GM15510 (cell line): ENCODE measurements at regions not wholly inside any gene's neighbourhood (a gene's known extent, or its start where the extent isn't known, plus 50 kb on each side); places are given as distances from the start of the nearest gene placed in this dataset.

Source experiments
- POLR2A ChIP-seq: IDR thresholded peaks from 3 replicates; pipeline ENCODE4 v1.6.1; 2011; ENCODE audit warnings: borderline replicate concordance; ENCODE audit not compliant: insufficient read length; ENCODE audit errors: extremely low read depth

DNA sequence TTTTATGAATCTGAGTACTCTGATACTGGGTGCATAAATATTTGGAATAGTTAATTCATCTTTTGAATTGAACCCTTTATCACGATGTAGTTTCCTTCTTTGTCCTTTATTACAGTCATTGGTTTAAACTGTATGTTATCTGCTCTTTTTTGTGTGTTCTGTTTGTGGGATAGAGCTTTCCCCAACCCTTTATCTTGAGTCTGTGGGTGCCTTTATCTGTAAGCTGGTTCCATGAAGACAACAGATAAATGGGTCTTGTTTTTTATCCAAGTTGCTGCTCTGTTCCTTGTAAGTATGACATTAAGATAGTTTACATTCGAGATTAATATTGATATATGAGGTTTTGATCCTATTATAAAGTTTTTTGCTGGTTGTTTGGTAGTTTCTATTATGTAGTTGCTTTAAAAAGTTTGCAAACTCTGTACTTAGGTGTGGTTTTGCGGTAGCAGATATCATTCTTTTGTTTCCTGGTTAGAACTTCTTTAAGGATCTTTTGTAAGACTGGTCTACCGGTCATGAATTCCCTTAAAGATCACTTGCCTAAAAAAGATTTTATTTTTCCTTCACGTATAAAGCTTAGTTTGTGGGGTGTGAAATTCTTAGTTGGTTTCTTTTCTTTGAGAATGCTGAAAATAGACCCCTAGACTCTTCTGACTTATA is 1451.3 kb upstream of the SLC39A10 start:
- no peak for TF ChIP-seq POLR2A

DNA sequence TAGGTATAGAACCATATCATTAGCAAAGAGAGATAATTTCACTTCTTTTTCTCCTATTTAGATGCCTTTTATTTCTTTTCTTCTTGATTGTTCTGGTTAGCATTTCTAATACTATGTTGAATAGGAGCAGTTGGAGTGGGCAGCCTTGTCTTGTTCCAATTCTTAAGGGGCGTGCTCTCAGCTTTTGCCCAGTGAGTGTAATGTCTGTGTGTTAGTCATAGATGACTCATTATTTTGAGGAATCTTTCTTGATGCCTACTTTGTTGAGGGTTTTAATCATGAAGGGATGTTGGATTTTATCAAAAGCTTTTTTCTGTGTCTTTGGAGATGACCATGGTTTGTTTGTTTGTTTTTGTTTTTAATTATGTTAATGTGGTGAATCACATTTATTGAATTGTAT is 1453.1 kb upstream of the SLC39A10 start:
- TF ChIP-seq POLR2A: no peak

DNA sequence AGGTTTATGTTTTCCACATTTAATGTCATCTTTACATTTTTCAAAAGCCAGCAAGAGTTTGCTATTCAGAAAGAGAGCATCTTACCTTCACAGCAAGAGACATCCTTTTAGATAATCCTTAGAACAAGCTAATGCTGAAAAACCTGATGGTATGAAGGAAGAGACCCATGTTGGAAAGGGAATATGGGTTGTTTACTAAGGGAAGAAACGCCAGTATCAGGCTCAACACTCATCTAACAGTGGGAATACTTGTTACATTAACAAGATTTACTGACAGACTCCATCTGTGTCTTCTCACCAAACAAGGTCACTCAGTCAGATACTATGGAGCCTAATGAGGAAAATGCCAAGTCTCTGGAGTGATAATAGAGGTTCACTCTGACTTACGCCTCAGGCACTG is 1474.1 kb upstream of the SLC39A10 start:
- no peak for TF ChIP-seq POLR2A

DNA sequence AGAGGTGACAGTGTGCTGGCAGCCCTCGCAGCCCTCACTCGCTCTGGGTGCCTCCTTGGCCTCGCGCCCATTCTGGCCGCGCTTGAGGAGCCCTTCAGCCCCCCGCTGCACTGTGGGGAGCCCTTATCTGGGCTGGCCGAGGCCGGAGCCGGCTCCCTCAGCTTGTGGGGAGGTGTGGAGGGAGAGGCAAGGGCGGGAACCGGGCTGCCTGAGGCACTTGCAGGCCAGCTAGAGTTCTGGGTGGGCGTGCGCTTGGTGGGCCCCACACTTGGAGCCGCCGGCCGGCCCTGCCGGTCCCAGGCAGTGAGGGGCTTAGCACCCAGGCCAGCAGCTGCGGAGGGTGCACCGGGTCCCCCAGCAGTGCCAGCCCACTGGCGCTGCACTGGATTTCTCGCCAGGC is 1480.9 kb upstream of the SLC39A10 start:
- no peak for TF ChIP-seq POLR2A

DNA sequence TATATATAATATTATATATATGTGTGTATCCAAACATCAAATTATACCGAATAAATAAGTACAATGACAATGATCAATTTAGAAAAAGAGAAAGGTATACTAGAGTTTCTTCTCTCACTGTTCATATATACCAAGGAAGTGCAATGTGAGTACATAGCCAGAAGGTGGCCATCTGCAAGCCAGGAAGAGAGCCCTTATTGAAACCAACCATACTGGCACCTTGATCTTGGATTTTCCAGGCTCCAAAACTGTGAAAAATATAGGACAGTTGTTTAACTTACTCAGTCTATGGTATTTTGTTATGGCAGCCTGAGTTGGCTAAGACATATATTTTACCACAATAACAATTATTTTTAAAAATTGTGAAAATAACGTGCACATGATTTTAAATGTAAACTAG is 1490.2 kb upstream of the SLC39A10 start:
- no peak for TF ChIP-seq POLR2A

DNA sequence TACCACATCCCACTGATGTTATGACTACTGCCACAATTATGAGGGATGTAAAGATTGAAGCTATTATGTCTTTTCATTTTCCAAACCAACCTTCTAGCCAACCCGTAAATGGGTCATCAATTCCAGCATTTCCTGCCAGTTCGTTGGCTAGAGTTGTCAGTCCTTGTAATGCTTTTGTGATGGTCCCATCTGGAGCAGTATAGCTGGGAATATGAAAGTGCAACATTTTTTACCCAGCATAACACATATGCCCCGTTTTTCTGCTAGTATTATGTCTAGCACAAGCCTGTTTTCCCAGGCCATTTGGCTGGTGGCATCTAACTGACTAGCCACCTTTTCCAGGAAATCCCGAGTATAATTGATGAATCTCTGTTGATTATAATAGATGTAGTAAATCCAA is 1501.6 kb upstream of the SLC39A10 start:
- no peak for TF ChIP-seq POLR2A

DNA sequence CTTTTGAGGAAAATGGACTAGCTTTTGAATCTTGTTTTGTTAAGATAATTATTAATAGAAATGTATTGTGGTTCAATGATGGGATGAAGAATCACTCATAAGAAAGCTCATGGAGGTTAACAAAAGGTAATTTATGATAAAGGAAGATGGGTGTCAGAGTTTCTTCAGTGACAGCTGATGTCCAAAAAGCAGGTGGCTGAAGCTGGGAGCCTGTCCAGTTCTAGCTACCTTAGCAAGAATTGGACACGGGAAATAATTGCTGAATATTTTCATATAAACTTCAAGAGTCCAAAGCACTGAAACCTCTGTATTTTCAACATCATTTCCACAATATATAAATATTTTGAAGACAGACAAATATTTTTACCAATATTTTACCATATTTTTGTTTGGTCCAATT is 1505.8 kb upstream of the SLC39A10 start:
- TF ChIP-seq POLR2A: no peak

DNA sequence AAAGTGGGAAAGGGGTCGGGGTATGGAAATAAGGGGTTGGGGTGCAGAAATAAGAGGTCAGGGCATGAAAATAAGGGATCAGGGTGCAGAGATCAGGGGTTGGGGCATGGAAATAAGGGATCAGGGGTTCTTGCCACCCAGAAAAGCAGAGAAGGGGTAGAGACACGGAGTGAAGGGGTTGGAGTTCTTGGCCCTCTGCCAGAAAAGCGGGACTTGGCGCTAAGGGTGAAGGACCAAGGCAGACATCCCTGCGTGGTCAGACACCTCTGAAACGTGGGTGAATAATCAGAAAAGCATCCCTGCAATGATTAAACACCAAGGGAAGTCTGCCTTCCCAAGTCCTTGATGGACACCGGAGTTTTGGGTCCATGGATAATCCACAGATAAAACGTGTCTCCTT is 1521.6 kb upstream of the SLC39A10 start:
- no peak for TF ChIP-seq POLR2A

DNA sequence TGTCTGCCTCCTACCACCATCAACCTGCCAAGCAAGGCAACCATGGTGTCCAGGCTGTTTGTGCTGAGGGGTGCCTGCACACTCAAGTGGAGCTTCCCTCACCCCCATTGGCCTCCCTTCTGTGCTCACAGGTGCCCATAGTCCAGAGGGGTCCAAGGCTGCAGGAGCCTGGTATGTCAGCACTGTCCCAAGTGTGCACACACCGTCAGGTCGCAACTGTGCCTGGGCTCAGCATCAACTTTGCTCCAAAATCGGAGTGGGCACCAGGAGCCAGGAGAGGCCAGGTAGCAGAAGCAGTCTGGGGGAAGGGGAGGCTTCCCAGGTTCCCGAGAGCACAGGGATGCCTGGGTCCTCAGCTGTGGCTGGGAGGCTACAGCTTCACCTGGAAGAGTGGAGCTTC is 1528.2 kb upstream of the SLC39A10 start:
- no peak for TF ChIP-seq POLR2A

DNA sequence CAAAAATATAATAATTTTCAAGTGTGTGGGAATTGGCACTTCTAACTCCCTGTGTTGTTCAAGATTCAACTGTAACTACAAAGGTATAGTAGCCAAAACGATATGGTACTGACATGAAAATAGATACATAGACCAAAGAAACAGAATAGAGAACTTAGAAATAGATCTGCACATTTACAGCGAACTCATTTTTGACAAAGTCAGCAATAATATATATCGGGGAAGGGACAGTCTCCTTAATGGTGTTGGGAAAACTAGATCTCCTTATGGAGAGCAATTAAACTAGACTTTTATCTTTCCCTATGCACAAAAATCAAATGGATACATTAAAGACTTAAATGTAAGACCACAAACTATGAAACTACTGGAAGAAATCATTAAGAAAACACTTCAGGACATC is 1530.6 kb upstream of the SLC39A10 start:
- no peak for TF ChIP-seq POLR2A

DNA sequence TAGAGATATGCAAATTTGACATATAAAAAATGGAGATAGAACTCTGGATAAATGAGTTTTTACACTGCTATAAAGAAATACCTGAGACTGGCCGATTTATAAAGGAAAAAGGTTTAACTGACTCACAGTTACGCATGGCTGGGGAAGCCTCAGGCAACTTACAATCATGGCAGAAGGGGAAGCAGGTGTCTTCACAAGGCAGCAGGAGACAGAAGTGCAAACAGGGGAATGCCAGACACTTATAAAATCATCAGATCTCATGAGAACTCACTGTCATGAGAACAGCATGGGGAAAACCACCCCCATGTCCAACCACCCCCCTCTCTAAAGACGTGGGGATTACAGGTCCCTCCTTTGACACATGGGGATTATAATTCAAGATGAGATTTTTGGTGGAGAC is 1540.2 kb upstream of the SLC39A10 start:
- no peak for TF ChIP-seq POLR2A

DNA sequence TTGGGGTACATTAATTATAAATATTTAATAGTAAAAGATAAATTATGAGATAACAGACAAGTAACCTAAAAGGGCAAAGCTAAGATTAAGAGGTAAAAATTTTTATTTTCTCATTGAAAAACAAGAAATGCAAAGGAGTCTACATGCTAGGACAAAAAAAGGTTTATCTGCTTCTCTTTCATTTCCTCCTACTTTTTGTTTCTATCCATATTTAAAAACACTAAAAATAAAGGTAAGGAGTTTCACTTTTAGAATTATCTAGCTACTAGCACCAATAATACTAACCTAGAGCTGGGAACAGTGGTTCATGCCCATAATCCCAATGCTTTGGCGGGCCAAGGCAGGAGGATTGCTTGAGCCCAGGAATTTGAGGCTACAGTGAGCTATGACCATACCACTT is 1551.7 kb upstream of the SLC39A10 start:
- no peak for TF ChIP-seq POLR2A

DNA sequence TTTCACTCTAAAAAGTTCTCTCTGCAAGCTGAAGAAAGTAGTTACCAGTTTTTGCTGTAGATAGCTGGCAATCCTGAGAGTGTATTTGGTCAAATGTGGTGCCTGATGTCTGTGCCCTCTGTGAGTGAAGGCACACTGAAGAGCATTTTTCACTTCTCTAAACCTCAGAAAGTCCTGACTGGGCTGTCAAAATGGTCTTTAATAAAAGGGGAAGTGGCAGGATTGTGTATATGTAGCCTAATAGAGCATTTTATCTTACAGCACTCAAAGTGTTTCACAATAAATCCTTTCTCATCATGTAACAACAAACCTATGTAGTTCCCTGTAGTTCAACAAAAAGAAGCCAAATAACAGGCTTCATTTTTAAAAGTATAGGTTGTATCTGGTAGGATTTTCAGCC is 1552.3 kb upstream of the SLC39A10 start:
- no peak for TF ChIP-seq POLR2A

DNA sequence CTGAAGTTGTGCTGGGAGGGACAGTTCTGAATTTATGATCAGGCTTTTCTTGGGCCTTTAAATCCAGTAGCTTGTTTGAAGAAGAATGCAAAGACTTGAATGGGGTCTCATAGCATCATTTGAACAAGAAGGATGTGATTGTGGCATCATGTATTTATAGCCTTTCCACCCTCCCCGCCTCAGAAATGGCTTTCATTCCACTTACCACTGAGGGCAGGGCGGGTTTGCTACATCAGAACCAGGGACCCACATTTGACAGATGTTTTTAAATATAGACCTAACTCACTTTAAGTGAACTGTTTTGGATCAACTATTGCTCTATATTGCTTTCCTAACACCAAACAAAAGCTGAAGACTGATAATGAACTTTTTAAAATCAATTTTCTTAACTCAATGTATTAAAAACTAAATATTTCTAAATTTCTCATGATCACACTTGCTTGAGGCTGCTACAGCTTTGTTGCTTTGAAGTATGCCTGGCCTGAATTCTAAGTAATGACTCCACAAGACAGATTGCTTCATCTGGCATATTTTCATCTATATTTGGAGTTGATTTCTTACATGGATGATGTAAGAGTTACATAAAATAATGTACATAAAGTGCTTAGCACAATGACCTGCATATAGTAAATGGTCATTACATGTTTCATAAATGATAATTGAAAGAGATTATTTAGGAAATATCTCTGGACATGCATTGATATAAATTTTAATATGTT is 1552.9 kb upstream of the SLC39A10 start:
- TF ChIP-seq POLR2A: no peak

DNA sequence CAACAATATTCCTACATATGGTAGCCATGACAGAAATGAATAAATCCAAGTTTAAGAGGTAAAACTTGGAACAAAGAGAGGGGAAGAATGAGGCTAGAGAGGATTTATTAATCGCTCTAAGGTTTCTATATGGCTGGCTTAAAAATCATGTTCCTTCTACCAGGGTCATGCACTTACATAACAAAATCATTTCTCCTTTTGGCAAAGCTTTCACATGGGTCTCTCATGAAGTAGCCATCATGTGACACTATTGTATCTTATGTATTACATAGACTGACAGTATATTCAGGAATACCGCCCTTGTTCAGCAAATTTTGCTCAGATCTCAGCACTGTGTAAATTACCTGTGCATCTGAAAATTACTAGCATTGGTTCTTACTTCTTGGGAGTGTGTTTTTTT is 1554.5 kb upstream of the SLC39A10 start:
- TF ChIP-seq POLR2A: no peak

DNA sequence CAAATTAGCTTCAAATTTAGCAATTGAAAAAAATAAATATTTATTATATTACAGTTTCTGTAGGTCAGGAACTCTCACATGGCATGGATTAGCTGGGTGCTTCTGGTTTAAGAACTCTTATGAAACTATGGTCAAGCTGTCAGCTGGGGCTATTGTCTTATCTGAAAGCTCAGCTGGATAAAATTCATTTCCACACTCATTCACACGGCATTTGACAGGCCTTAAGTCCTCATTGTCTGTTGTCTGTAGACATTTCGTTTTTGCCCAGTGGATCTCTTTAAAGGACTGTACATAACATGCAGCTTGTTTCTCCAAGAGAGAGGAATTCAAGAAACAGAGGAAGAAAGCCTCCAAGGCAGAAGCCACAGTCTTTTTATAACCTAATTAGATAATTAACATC is 1556.8 kb upstream of the SLC39A10 start:
- no peak for TF ChIP-seq POLR2A

DNA sequence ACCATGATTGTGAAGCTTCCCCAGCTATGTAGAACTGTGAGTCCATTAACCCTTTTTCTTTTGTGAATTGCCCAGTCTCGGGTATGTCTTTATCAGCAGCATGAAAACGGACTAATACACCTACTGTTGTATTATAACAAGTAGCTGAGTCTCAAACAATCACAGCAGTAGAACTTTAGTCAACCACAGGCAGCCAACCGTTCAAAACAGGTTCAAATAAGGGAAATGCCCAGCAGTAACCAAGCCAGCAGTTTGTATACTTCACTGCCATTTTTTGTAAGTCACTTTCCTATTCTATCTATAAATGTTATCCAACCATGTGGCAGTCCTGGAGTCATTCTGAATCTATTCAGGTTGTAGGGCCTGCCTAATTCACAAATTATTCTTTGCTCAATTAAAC is 1560.6 kb upstream of the SLC39A10 start:
- TF ChIP-seq POLR2A: no peak

DNA sequence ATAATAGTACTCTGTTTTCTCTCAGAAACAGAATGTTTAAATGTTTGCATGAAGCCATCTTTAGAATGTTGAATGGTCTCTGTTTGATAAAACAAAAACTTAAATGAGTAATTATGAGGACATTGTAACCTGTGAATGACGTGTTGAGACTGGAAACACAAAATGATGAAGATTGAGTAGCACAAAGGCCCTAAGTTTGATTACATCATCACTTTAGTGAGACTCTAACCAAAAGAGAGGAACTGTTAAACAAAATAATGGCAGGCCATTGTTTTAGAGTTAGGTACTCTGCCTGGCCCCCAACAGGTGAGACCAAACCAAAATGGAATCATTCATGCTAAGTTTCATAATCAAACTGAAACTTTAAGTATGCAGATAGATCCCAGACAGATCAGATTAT is 1561.7 kb upstream of the SLC39A10 start:
- TF ChIP-seq POLR2A: no peak
